ENCODE measurements at regions not wholly inside any gene's neighbourhood (a gene's known extent, or its start where the extent isn't known, plus 50 kb on each side); places are given as distances from the start of the nearest gene placed in this dataset.

DNA sequence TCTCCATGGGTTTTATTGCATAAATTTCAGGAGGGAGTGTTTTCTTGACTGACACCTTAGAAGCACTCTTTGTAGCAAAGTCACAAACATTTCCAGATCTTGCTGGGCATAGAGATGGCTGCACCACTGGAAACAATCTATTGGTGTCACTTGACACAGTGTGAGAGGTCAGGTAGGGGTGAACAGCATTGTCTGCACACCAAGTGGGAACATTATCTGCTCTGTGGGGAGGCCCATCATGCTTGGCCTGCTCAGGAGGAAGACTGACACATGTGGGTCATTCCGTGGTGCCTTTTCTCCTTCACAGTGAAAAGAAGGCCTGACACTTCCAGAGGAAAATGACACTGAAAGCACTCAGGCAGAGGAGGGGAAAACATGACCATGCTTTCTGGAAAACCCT is 149.9 kb upstream of the GALNT15 start:
- peaks cover 0 to 3% (median 0%) of the 10 kb centered on the region in 4 donors for H3K9me3 ChIP-seq
- H3K27me3 ChIP-seq: no peaks in the 10 kb centered on the region
- 73 to 75% methylated on average over 1 of the region's 1 CpG for WGBS, 2 donors
- intact Hi-C loops (cut with DNase I): no loop called here
- no peaks in the 10 kb centered on the region for H3K36me3 ChIP-seq
- no peak overlapping the region for H3K27ac ChIP-seq
- no peaks in the 10 kb centered on the region for H3K4me1 ChIP-seq
- DNase-seq: no peak
- no peak overlapping the region for H3K4me3 ChIP-seq
- TF ChIP-seq EP300 (IDR thresholded peaks at IDR 0.05): no peak
- TF ChIP-seq, protein P1, sequence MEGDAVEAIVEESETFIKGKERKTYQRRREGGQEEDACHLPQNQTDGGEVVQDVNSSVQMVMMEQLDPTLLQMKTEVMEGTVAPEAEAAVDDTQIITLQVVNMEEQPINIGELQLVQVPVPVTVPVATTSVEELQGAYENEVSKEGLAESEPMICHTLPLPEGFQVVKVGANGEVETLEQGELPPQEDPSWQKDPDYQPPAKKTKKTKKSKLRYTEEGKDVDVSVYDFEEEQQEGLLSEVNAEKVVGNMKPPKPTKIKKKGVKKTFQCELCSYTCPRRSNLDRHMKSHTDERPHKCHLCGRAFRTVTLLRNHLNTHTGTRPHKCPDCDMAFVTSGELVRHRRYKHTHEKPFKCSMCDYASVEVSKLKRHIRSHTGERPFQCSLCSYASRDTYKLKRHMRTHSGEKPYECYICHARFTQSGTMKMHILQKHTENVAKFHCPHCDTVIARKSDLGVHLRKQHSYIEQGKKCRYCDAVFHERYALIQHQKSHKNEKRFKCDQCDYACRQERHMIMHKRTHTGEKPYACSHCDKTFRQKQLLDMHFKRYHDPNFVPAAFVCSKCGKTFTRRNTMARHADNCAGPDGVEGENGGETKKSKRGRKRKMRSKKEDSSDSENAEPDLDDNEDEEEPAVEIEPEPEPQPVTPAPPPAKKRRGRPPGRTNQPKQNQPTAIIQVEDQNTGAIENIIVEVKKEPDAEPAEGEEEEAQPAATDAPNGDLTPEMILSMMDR (IDR thresholded peaks at IDR 0.05): no peak
- TF ChIP-seq POLR2A (IDR thresholded peaks at IDR 0.05): no peak
- TF ChIP-seq POLR2AphosphoS5 (IDR thresholded peaks at IDR 0.05): no peak

DNA sequence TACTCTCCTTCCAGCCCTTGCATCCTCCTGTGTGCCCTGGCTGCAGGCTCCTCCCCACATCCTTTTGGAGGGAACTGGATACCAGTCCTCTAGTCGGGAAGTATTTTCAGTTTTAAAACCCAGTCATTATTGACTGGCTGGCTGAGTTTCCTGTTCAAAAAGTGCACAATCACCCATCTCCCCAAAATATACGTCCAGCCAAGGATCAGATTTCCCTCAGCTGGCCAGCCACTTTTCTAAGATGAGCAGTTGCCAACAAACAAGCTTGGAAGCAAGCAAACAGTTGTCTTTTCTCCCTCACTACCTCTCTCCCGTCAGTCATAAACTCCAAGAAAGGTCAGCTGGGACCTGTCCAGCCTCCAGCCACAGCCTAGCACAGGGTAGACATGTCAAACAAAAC is 147.7 kb upstream of the GALNT15 start:
- TF ChIP-seq, protein P1 (IDR thresholded peaks at IDR 0.05): no peak
- TF ChIP-seq POLR2AphosphoS5 (IDR thresholded peaks at IDR 0.05) (no peak), EP300 (IDR thresholded peaks at IDR 0.05) (no peak), POLR2A (IDR thresholded peaks at IDR 0.05) (no peak)
- no peak for DNase-seq
- Histone ChIP-seq H3K36me3 (no peaks in the 10 kb centered on the region), H3K4me1 (no peaks in the 10 kb centered on the region), H3K27ac (no peak overlapping the region), H3K4me3 (no peak overlapping the region), H3K9me3 (peaks cover 0 to 3% (median 0%) of the 10 kb centered on the region in 4 donors), H3K27me3 (no peaks in the 10 kb centered on the region)
- WGBS, 2 donors: 23 to 29% methylated on average over 3 of the region's 3 CpGs
- intact Hi-C loops (cut with DNase I): no loop called here

DNA sequence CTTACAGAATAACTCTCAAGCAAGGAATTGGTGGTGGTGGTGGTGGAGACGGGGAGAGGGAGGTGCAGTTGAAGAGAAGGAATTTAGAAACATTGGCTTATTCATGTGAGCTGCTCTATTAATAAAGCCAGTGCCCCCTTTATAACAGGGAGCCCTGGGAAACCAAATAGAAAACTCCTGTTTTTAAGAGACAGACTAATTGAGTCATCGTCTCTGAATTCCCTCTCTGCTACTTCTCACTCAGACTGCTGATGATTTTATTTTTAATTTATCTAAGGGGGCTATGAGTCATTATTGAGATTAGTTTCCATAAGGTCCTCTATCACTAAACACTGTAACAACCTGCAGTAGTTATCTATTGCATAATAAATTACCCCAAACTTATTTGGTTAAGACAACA is 145.9 kb upstream of the GALNT15 start:
- intact Hi-C loops (cut with DNase I): no loop called here
- Histone ChIP-seq H3K9me3 (peaks cover 0 to 2% (median 0%) of the 10 kb centered on the region in 4 donors), H3K27me3 (no peaks in the 10 kb centered on the region), H3K4me1 (no peaks in the 10 kb centered on the region), H3K4me3 (no peak overlapping the region), H3K36me3 (no peaks in the 10 kb centered on the region), H3K27ac (no peak overlapping the region)
- TF ChIP-seq POLR2AphosphoS5 (IDR thresholded peaks at IDR 0.05) (no peak), EP300 (IDR thresholded peaks at IDR 0.05) (no peak), POLR2A (IDR thresholded peaks at IDR 0.05) (no peak)
- TF ChIP-seq, protein P1 (IDR thresholded peaks at IDR 0.05): no peak
- 87 to 89% methylated on average over 2 of the region's 2 CpGs for WGBS, 2 donors
- no peak for DNase-seq

DNA sequence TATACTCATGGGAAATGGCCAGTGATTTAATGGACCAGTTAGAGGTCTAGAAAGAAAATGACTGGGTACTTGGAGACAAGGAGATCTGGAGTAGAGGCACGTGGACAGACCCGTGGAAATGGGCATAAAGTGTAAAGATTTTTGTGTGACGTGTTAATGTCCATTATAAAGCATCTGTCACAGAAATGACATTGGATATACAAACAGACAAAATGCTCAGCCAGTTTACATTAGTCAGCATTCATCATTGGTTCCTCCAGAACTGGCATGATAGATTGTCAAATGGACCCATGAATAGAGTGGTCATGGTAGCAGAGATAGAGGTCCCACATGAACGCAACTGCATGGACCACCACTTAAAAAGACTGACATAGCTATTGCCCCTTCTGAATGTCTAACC is 144.1 kb upstream of the GALNT15 start:
- WGBS, 2 donors: 88 to 93% methylated on average over 4 of the region's 4 CpGs
- TF ChIP-seq, protein P1 (IDR thresholded peaks at IDR 0.05): no peak
- TF ChIP-seq POLR2AphosphoS5 (IDR thresholded peaks at IDR 0.05) (no peak), POLR2A (IDR thresholded peaks at IDR 0.05) (no peak), EP300 (IDR thresholded peaks at IDR 0.05) (no peak)
- H3K27ac ChIP-seq: no peak overlapping the region
- no peak for DNase-seq
- intact Hi-C loops (cut with DNase I): no loop called here
- H3K36me3 ChIP-seq: no peaks in the 10 kb centered on the region
- H3K4me3 ChIP-seq: no peak overlapping the region
- no peaks in the 10 kb centered on the region for H3K4me1 ChIP-seq
- H3K9me3 ChIP-seq: no peaks in the 10 kb centered on the region
- no peaks in the 10 kb centered on the region for H3K27me3 ChIP-seq

DNA sequence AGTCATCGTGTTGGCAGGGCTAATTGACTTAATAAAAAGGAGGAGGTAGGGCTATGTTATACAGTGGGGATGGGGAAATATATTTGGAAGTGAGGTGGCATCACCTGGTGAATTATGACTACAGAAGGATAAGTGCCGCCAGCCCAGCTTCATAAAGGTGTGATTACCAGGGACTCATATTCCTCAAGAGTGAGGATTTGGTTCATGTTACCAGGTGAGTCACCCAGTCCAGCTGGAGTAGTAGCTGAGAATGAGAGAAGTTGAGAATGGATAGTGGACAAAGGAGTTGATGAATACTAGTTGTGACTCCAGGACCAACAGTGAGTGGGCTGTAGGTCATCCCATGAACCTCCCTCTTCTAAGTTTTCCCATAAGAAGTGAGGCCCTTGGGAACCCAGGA is 143.0 kb upstream of the GALNT15 start:
- Histone ChIP-seq H3K4me1 (no peaks in the 10 kb centered on the region), H3K27ac (no peak overlapping the region), H3K4me3 (no peak overlapping the region), H3K36me3 (no peaks in the 10 kb centered on the region), H3K27me3 (no peaks in the 10 kb centered on the region), H3K9me3 (no peaks in the 10 kb centered on the region)
- no peak for DNase-seq
- intact Hi-C loops (cut with DNase I): no loop called here
- WGBS, 2 donors: 92 to 95% methylated on average over 2 of the region's 2 CpGs
- no peak for TF ChIP-seq POLR2AphosphoS5 (IDR thresholded peaks at IDR 0.05)
- TF ChIP-seq, protein P1 (IDR thresholded peaks at IDR 0.05): no peak
